Renal pelvis (tissue), 1 donor: ENCODE measurements at regions not wholly inside any gene's neighbourhood (a gene's known extent, or its start where the extent isn't known, plus 50 kb on each side); places are given as distances from the start of the nearest gene placed in this dataset.
"Not testable (repeated sequence)": the region's sequence is repeated elsewhere in the genome, so short reads cannot be mapped to it uniquely, and the experiment has no call there.

Experiments used
- DNase-seq: peaks from one replicate; pipeline ENCODE4 v3.0.0-alpha.2; 2013

- not testable (repeated sequence) for DNase-seq
These were observed 402.1 kb downstream of the TMEM121 start for GRCh38 chr14:105928171-105929111.

- DNase-seq = no peak
These were observed 403.1 kb downstream of the TMEM121 start for GRCh38 chr14:105929327-105930081.

- no peak for DNase-seq
These were observed 404.2 kb downstream of the TMEM121 start for GRCh38 chr14:105930572-105930971.

GRCh38 chr14:105931808-105932483 lies 405.6 kb downstream of the TMEM121 start:
- DNase-seq = no peak

GRCh38 chr14:105933238-105933637 lies 406.9 kb downstream of the TMEM121 start:
- DNase-seq = no peak

GRCh38 chr14:105935384-105935783 lies 409.0 kb downstream of the TMEM121 start:
- no peak for DNase-seq

GRCh38 chr14:105937253-105938054 lies 411.1 kb downstream of the TMEM121 start:
- DNase-seq = no peak

GRCh38 chr14:105938055-105938863 lies 411.9 kb downstream of the TMEM121 start:
- DNase-seq = no peak

- DNase-seq = no peak
These were observed 412.6 kb downstream of the TMEM121 start for GRCh38 chr14:105938959-105939358.

GRCh38 chr14:105939810-105940508 lies 413.6 kb downstream of the TMEM121 start:
- no peak for DNase-seq

GRCh38 chr14:105940534-105941225 lies 414.3 kb downstream of the TMEM121 start:
- no peak for DNase-seq

GRCh38 chr14:105941226-105942166 lies 415.1 kb downstream of the TMEM121 start:
- no peak for DNase-seq

GRCh38 chr14:105942725-105943124 lies 416.3 kb downstream of the TMEM121 start:
- not testable (repeated sequence) for DNase-seq

GRCh38 chr14:105943973-105944602 lies 417.7 kb downstream of the TMEM121 start:
- no peak for DNase-seq

GRCh38 chr14:105944632-105945610 lies 418.5 kb downstream of the TMEM121 start:
- no peak for DNase-seq

GRCh38 chr14:105945896-105946295 lies 419.5 kb downstream of the TMEM121 start:
- DNase-seq = no peak
